Spinal cord (tissue), 9 donors: ENCODE measurements at regions not wholly inside any gene's neighbourhood (a gene's known extent, or its start where the extent isn't known, plus 50 kb on each side); places are given as distances from the start of the nearest gene placed in this dataset.
A peak's percentile ranks its signal among the peaks of the same experiment; 100 is the strongest.

ENCODE experiments used
- DNase-seq, 6 donors: peaks; one replicate each; pipeline versions ENCODE4 v3.0.0 to v3.0.0-alpha.2; 2013 to 2015; ENCODE audit warnings: low spot score in 6 of 6, low read depth in 4 of 6
- H3K27ac ChIP-seq: one replicate; pipeline ENCODE4 v1.5.1; 2013; ENCODE audit warnings: low read depth, low read length, control low read depth
- H3K27me3 ChIP-seq: one replicate; pipeline ENCODE4 v1.6.1; 2013; ENCODE audit warnings: low read length; ENCODE audit not compliant: control insufficient read depth, insufficient read depth
- H3K36me3 ChIP-seq: one replicate; pipeline ENCODE4 v1.6.1; 2013; ENCODE audit warnings: low read length; ENCODE audit not compliant: control insufficient read depth, insufficient read depth
- H3K4me1 ChIP-seq: one replicate; pipeline ENCODE4 v1.6.1; 2013; ENCODE audit warnings: low read length; ENCODE audit not compliant: control insufficient read depth, insufficient read depth
- H3K4me3 ChIP-seq: one replicate; pipeline ENCODE4 v1.5.1; 2013; ENCODE audit warnings: low read depth, low read length, control low read depth
- H3K9me3 ChIP-seq: one replicate; pipeline ENCODE4 v1.6.1; 2013; ENCODE audit warnings: low read length; ENCODE audit not compliant: control insufficient read depth, insufficient read depth
- WGBS: methylation state at CpG from one replicate; pipeline ENCODE4 v1.1.5; 2013; ENCODE audit warnings: missing lambda C conversion rate; ENCODE audit not compliant: insufficient coverage; 5-methylcytosine and 5-hydroxymethylcytosine counted together
- donor health status: healthy.

- DNase-seq, result peak in 5 of 6 donors; percentile 52 to 94 (median 69)
- Histone ChIP-seq H3K27me3 (no peaks in the 10 kb centered on the region), H3K27ac (peak overlapping the region; percentile 86), H3K4me1 (peaks cover 5% of the 10 kb centered on the region), H3K4me3 (no peak overlapping the region), H3K9me3 (no peaks in the 10 kb centered on the region), H3K36me3 (no peaks in the 10 kb centered on the region)
- 13% methylated on average over 3 of the region's 7 CpGs for WGBS
Observed at GRCh38 chr14:89543425-89543790, 126.4 kb upstream of the FOXN3 start.

GRCh38 chr14:89542786-89543424 lies 125.9 kb upstream of the FOXN3 start:
- H3K27me3 ChIP-seq, result no peaks in the 10 kb centered on the region
- no peaks in the 10 kb centered on the region for H3K9me3 ChIP-seq
- H3K36me3 ChIP-seq, result no peaks in the 10 kb centered on the region
- WGBS, result no CpG with 5 or more reads among the region's 4 CpGs
- no peak overlapping the region for H3K4me3 ChIP-seq
- H3K27ac ChIP-seq, result peak overlapping the region; percentile 86
- H3K4me1 ChIP-seq, result peaks cover 5% of the 10 kb centered on the region
- DNase-seq, result peak in 2 of 6 donors; percentile 46 to 74

GRCh38 chr14:89540830-89541470 lies 123.9 kb upstream of the FOXN3 start:
- Histone ChIP-seq H3K4me1 (peaks cover 5% of the 10 kb centered on the region), H3K27me3 (no peaks in the 10 kb centered on the region), H3K36me3 (no peaks in the 10 kb centered on the region), H3K9me3 (no peaks in the 10 kb centered on the region), H3K4me3 (no peak overlapping the region), H3K27ac (no peak overlapping the region)
- WGBS, result 100% methylated on average over 1 of the region's 5 CpGs
- DNase-seq, result no peak

- Histone ChIP-seq H3K4me1 (peaks cover 5% of the 10 kb centered on the region), H3K36me3 (no peaks in the 10 kb centered on the region), H3K4me3 (no peak overlapping the region), H3K27me3 (no peaks in the 10 kb centered on the region), H3K9me3 (no peaks in the 10 kb centered on the region), H3K27ac (no peak overlapping the region)
- peak in 1 of 6 donors; percentile 11 for DNase-seq
- WGBS, result 94% methylated on average over 10 of the region's 20 CpGs
Observed at GRCh38 chr14:89540009-89540829, 123.2 kb upstream of the FOXN3 start.

GRCh38 chr14:89537911-89538310 lies 120.9 kb upstream of the FOXN3 start:
- 56% methylated on average over 2 of the region's 4 CpGs for WGBS
- H3K27me3 ChIP-seq, result no peaks in the 10 kb centered on the region
- no peak overlapping the region for H3K27ac ChIP-seq
- no peak overlapping the region for H3K4me3 ChIP-seq
- H3K4me1 ChIP-seq, result peaks cover 9% of the 10 kb centered on the region
- no peaks in the 10 kb centered on the region for H3K36me3 ChIP-seq
- DNase-seq, result no peak
- H3K9me3 ChIP-seq, result no peaks in the 10 kb centered on the region

GRCh38 chr14:89534902-89535685 lies 118.1 kb upstream of the FOXN3 start:
- no CpG with 5 or more reads among the region's 4 CpGs for WGBS
- no peak overlapping the region for H3K4me3 ChIP-seq
- peaks cover 10% of the 10 kb centered on the region for H3K4me1 ChIP-seq
- no peaks in the 10 kb centered on the region for H3K36me3 ChIP-seq
- DNase-seq, result peak in 2 of 6 donors; percentile 54 to 66
- peak overlapping the region; percentile 43 for H3K27ac ChIP-seq
- H3K27me3 ChIP-seq, result no peaks in the 10 kb centered on the region
- H3K9me3 ChIP-seq, result no peaks in the 10 kb centered on the region

GRCh38 chr14:89533766-89534165 lies 116.7 kb upstream of the FOXN3 start:
- DNase-seq, result no peak
- Histone ChIP-seq H3K27me3 (no peaks in the 10 kb centered on the region), H3K4me1 (peaks cover 10% of the 10 kb centered on the region), H3K4me3 (no peak overlapping the region), H3K9me3 (no peaks in the 10 kb centered on the region), H3K36me3 (no peaks in the 10 kb centered on the region), H3K27ac (no peak overlapping the region)
- WGBS, result no CpG with 5 or more reads among the region's 4 CpGs

GRCh38 chr14:89533136-89533535 lies 116.1 kb upstream of the FOXN3 start:
- H3K36me3 ChIP-seq, result no peaks in the 10 kb centered on the region
- peaks cover 10% of the 10 kb centered on the region for H3K4me1 ChIP-seq
- no peak overlapping the region for H3K27ac ChIP-seq
- no peak for DNase-seq
- no peaks in the 10 kb centered on the region for H3K27me3 ChIP-seq
- WGBS, result 90% methylated on average over 7 of the region's 12 CpGs
- no peak overlapping the region for H3K4me3 ChIP-seq
- H3K9me3 ChIP-seq, result no peaks in the 10 kb centered on the region

GRCh38 chr14:89531661-89532335 lies 114.8 kb upstream of the FOXN3 start:
- Histone ChIP-seq H3K36me3 (no peaks in the 10 kb centered on the region), H3K27me3 (no peaks in the 10 kb centered on the region), H3K4me3 (no peak overlapping the region), H3K4me1 (peaks cover 10% of the 10 kb centered on the region), H3K9me3 (peaks cover under 1% of the 10 kb centered on the region), H3K27ac (no peak overlapping the region)
- no peak for DNase-seq
- WGBS, result 82% methylated on average over 6 of the region's 9 CpGs
